ENCODE measurements at regions not wholly inside any gene's neighbourhood (a gene's known extent, or its start where the extent isn't known, plus 50 kb on each side); places are given as distances from the start of the nearest gene placed in this dataset.
A peak's percentile ranks its signal among the peaks of the same experiment; 100 is the strongest.

DNA sequence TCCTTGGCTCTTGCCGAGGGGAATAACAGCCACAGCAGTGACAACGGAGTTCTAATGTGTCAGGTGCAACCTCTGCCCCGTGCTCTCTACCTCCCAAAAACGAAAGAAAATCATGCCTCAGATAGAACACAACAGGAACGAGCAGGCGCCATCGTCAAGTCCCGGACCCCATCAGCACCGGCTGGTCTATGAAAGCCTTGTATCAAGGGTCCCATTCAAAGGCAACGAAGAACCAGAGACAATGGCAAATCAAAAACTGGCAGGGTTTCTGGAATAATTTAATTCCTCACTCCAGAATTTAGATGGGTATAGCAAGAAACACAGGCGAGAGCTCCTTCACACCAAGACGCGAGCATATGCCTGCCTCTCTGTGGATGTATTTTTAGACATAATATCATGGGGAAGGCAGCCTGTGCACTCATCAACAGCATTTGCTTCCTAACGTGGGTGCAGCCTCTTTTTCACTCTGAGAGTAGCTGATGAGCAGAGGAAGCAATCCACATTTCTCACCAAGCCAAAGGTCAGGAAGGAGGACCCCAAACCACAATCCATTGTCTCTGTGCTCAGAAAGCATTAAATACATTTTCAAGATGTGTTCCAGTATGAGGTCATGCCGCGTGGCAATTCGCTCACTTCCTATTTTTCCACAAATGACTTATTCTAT is 193.4 kb upstream of the BLID start:
- no peak overlapping the region for H3K9ac ChIP-seq (ENCODE audit: low read length)
- H3K36me3 ChIP-seq (ENCODE audit: control insufficient read depth, insufficient read depth, low read length): no peaks in the 10 kb centered on the region
- peak overlapping the region; percentile 37 for H3K4me3 ChIP-seq (ENCODE audit: low read length)
- H3K4me1 ChIP-seq (ENCODE audit: control insufficient read depth, insufficient read depth, low read length): peaks cover 3% of the 10 kb centered on the region
- peak overlapping the region; percentile 15 for H3K27ac ChIP-seq (ENCODE audit: low read depth, low read length)
- H3K27me3 ChIP-seq (ENCODE audit: control insufficient read depth, insufficient read depth, low read length): no peaks in the 10 kb centered on the region

DNA sequence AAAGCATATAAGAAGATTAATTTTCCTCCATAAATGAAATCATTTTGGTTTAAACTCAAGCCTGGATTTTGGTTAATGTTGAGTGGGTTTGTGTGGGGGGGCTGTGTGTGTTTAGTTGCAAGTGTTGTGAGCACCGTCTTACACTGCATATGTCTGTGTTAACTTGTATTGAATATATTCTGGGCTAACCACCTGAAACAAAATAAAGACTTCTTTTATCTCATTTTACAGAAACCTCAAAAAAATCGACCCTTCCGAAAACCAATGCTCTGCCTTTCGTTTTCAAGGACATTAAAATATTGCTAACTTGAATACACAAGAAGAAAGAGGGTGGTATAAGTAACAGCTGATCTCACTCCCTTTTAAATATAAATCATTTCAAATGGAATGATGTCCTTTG is 192.2 kb upstream of the BLID start:
- H3K4me1 ChIP-seq (ENCODE audit: control insufficient read depth, insufficient read depth, low read length): peaks cover 3% of the 10 kb centered on the region
- H3K27ac ChIP-seq (ENCODE audit: low read depth, low read length): no peak overlapping the region
- H3K9ac ChIP-seq (ENCODE audit: low read length): no peak overlapping the region
- no peaks in the 10 kb centered on the region for H3K36me3 ChIP-seq (ENCODE audit: control insufficient read depth, insufficient read depth, low read length)
- no peak overlapping the region for H3K4me3 ChIP-seq (ENCODE audit: low read length)
- no peaks in the 10 kb centered on the region for H3K27me3 ChIP-seq (ENCODE audit: control insufficient read depth, insufficient read depth, low read length)

DNA sequence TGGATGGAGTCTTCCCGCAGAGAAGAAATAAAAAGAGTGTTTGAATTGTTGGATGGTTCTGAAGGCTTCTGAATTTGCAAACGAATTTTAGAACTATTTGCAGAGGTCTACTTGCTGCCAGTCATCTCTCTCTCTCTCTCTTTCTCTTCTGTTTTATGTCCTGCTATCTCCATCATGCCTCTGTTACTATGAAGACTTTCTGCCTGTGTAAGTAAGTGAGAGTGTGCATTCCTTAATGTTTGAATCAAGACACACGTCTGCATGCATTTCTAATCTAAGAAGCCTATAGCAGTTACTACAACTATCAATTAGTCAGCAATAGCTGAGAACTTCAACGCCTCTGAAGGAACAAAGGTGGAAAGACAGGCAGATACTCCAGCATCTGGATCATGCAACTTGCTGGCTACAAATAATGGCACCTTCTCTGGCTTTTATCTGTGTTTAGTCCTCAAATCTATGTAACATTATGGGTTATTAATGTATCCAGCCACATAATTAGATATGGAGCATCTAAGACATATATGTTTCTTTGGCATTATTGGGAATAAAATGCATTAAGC is 191.5 kb upstream of the BLID start:
- Histone ChIP-seq H3K4me1 (ENCODE audit: control insufficient read depth, insufficient read depth, low read length) (peaks cover 3% of the 10 kb centered on the region), H3K4me3 (ENCODE audit: low read length) (no peak overlapping the region), H3K27me3 (ENCODE audit: control insufficient read depth, insufficient read depth, low read length) (no peaks in the 10 kb centered on the region), H3K36me3 (ENCODE audit: control insufficient read depth, insufficient read depth, low read length) (no peaks in the 10 kb centered on the region), H3K9ac (ENCODE audit: low read length) (no peak overlapping the region), H3K27ac (ENCODE audit: low read depth, low read length) (no peak overlapping the region)

DNA sequence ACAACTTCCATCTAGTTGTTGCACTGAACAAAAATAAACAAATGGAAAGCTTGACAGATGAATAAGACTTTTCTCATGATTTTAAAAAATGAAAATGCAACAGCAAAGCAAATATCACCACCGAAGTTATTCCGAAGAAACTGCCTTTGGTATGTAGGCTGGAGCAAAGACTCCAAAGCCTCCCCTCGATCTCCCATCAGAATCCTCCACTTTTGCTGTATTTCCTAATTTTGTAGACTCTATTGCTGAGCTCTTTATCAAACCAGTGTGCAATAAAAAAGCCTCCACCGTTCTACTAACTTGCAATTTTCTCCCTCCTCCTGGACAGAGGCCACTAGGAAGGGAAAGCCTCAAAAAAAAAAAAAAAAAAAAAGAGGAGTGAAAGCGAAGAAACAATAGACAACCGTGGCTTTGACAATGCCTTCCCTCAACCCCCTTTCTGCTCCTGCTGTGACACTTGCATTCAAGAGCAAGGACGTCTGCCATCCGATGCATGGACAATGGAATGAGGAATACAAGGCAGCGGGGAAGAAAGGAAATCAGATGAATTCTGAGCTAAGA is 190.9 kb upstream of the BLID start:
- Histone ChIP-seq H3K27me3 (ENCODE audit: control insufficient read depth, insufficient read depth, low read length) (no peaks in the 10 kb centered on the region), H3K4me3 (ENCODE audit: low read length) (no peak overlapping the region), H3K4me1 (ENCODE audit: control insufficient read depth, insufficient read depth, low read length) (peaks cover 3% of the 10 kb centered on the region), H3K9ac (ENCODE audit: low read length) (no peak overlapping the region), H3K27ac (ENCODE audit: low read depth, low read length) (no peak overlapping the region), H3K36me3 (ENCODE audit: control insufficient read depth, insufficient read depth, low read length) (no peaks in the 10 kb centered on the region)

DNA sequence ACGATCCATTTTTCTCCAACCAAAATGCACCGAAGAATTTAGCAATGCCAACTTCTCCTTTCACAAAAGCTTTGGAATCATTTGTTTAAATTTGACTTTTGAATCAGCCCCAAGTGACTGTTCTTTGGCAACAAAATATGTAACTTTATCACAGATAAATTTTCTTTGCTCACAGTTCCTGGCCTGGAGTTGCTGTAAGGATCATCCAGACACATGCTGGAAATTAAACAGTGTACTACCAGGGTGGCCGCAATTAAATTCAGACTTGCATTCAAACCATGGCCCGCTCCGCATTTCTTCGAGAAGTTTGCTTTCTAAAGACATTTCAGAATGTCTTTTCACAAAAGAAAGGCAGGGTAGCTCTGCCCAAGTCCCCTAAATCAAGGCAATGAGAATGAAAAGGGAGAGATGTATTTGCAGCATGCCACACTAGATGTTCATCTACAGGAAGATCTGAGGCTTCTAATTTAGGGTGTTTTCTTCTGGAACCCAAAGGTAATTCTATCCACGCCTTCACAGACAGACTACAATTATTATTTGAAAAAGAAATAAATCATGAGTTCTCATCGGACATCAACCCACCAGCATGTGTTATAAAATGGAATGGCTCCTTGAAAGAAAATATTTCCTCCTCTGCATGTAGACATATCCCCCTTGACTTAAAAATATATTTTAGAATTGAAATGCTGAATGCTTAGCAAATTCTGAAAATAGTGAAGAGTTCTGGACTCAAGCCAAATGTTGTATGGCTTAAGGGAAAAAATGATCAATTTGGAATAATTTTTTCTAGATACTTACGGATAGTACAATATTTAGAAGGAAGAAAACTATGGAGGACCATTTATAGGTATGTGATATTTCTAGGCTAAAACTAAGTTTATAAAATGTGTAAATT is 189.7 kb upstream of the BLID start:
- Histone ChIP-seq H3K4me1 (ENCODE audit: control insufficient read depth, insufficient read depth, low read length) (peaks cover 3% of the 10 kb centered on the region), H3K27ac (ENCODE audit: low read depth, low read length) (no peak overlapping the region), H3K9ac (ENCODE audit: low read length) (no peak overlapping the region), H3K36me3 (ENCODE audit: control insufficient read depth, insufficient read depth, low read length) (no peaks in the 10 kb centered on the region), H3K4me3 (ENCODE audit: low read length) (no peak overlapping the region), H3K27me3 (ENCODE audit: control insufficient read depth, insufficient read depth, low read length) (no peaks in the 10 kb centered on the region)

DNA sequence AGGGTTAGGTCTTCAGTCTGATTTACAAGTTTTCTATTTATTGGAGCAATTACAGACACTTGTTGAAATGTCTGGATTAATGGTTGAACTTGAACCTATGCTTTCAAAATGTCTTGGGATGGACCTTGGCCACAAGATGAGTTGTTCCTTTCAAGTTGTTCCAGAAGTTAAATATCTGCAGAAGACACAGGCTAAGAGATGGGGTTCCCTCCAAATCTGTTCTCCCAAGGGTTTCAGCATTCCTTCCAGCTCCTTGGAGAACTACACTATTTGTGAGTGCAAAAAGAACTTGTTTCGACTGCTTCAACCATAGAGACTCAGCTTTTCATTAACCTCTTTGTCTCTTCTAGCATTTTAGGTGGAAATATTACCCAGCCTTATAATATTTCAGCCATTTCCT is 189.0 kb upstream of the BLID start:
- Histone ChIP-seq H3K9ac (ENCODE audit: low read length) (no peak overlapping the region), H3K27ac (ENCODE audit: low read depth, low read length) (no peak overlapping the region), H3K36me3 (ENCODE audit: control insufficient read depth, insufficient read depth, low read length) (no peaks in the 10 kb centered on the region), H3K4me3 (ENCODE audit: low read length) (no peak overlapping the region), H3K27me3 (ENCODE audit: control insufficient read depth, insufficient read depth, low read length) (no peaks in the 10 kb centered on the region), H3K4me1 (ENCODE audit: control insufficient read depth, insufficient read depth, low read length) (peaks cover 3% of the 10 kb centered on the region)

DNA sequence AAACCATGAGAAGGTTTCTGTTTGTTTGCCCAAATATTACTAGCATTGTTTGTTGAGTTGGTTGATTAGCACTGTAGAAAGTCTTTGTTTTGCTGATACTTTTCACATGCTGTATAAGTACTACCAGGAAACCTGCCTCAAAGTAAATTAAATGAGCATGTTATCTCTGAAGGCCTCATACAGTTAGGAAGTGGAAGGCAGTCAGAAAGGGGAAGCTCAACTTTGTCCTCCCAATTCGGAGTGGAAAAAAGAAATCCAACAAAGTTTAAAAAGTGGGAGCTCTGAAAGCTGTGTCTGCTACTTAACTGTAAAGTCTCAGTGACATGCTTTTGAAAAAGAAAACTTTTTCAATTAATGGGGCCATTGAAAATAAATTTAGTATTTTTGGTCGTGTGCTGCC is 188.3 kb upstream of the BLID start:
- Histone ChIP-seq H3K4me1 (ENCODE audit: control insufficient read depth, insufficient read depth, low read length) (peaks cover 3% of the 10 kb centered on the region), H3K27me3 (ENCODE audit: control insufficient read depth, insufficient read depth, low read length) (no peaks in the 10 kb centered on the region), H3K9ac (ENCODE audit: low read length) (no peak overlapping the region), H3K4me3 (ENCODE audit: low read length) (no peak overlapping the region), H3K36me3 (ENCODE audit: control insufficient read depth, insufficient read depth, low read length) (no peaks in the 10 kb centered on the region), H3K27ac (ENCODE audit: low read depth, low read length) (no peak overlapping the region)

DNA sequence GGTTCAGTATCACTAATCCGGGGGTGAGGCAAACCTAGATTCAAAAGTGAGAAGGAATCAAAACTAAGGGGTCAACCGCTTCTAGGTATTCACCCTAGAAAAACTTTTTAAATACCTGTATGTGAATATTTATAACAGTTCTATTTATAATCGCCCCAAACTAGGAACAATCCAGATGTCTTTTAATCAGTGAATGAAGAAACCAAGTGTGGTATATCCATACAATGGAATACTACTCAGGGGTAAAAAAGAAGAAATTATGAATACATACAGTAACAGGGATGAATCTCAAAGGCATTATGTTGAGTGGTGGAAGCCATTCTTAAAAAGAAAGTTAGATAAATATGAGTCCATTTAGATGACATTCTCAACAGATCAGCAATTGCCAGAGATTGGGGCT is 178.0 kb upstream of the BLID start:
- Histone ChIP-seq H3K36me3 (ENCODE audit: control insufficient read depth, insufficient read depth, low read length) (no peaks in the 10 kb centered on the region), H3K27ac (ENCODE audit: low read depth, low read length) (no peak overlapping the region), H3K4me3 (ENCODE audit: low read length) (no peak overlapping the region)

DNA sequence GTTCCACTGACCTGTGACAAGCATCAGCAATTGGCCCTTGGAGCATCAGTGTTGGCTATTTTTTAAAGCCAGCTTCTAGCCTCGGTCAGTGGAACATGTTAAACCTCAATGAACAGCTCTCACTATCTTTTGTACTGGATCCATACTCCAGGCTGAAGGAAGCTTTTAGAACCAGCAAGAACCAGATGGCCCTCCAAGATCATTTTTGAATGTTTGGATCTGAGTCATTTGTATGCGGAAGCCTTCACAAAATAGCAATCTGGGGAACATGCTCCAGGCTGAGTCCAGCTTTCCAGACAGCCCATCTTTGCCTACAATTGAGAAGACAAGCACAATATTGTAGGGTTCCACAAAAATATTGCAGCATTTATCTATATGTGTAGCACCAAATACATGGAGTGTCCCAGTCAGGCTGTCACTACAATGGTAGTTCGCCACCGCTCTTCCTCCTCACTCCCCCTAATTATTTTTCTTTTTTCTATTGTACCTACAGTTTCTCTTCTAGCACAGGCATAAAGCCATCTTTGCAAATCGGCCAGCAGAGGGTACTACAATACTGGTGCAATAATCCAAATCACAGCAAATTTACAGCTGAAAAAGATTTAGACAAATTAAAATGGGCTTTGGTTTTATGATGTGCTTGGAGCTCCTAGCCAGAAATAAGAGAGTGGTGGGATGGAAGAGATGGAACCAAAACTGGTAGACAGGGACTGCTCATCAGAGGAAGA is 177.4 kb upstream of the BLID start:
- Histone ChIP-seq H3K9ac (ENCODE audit: low read length) (no peak overlapping the region), H3K27ac (ENCODE audit: low read depth, low read length) (no peak overlapping the region), H3K36me3 (ENCODE audit: control insufficient read depth, insufficient read depth, low read length) (no peaks in the 10 kb centered on the region), H3K27me3 (ENCODE audit: control insufficient read depth, insufficient read depth, low read length) (no peaks in the 10 kb centered on the region), H3K4me1 (ENCODE audit: control insufficient read depth, insufficient read depth, low read length) (no peaks in the 10 kb centered on the region), H3K4me3 (ENCODE audit: low read length) (no peak overlapping the region)

More for the DNA sequence above, 178.0 kb upstream of the BLID start:
- Histone ChIP-seq H3K4me1 (ENCODE audit: control insufficient read depth, insufficient read depth, low read length) (no peaks in the 10 kb centered on the region), H3K27me3 (ENCODE audit: control insufficient read depth, insufficient read depth, low read length) (no peaks in the 10 kb centered on the region), H3K9ac (ENCODE audit: low read length) (no peak overlapping the region)

DNA sequence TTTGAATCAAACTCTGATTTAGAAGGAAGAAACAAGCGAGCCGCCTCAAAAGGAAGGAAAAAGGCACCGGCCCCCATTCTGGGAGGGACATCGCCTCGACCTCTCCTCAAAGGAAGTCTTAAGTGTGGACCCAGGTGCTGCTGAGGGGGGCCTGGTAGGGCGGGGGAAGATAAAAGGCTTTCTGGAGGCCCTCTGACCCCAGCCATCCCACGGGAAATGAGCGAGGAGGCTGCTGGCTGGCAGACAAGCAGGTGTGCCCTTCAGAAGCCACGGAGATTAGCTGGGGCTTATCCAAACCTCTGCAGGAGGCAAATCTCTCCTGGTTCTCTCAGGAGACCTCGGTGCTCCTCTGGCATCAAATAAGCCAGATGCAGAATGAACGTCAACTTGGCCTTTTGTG is 171.4 kb upstream of the BLID start:
- H3K9ac ChIP-seq (ENCODE audit: low read length): no peak overlapping the region
- H3K4me1 ChIP-seq (ENCODE audit: control insufficient read depth, insufficient read depth, low read length): no peaks in the 10 kb centered on the region
- H3K27ac ChIP-seq (ENCODE audit: low read depth, low read length): no peak overlapping the region
- H3K27me3 ChIP-seq (ENCODE audit: control insufficient read depth, insufficient read depth, low read length): no peaks in the 10 kb centered on the region
- H3K4me3 ChIP-seq (ENCODE audit: low read length): no peak overlapping the region
- H3K36me3 ChIP-seq (ENCODE audit: control insufficient read depth, insufficient read depth, low read length): no peaks in the 10 kb centered on the region

DNA sequence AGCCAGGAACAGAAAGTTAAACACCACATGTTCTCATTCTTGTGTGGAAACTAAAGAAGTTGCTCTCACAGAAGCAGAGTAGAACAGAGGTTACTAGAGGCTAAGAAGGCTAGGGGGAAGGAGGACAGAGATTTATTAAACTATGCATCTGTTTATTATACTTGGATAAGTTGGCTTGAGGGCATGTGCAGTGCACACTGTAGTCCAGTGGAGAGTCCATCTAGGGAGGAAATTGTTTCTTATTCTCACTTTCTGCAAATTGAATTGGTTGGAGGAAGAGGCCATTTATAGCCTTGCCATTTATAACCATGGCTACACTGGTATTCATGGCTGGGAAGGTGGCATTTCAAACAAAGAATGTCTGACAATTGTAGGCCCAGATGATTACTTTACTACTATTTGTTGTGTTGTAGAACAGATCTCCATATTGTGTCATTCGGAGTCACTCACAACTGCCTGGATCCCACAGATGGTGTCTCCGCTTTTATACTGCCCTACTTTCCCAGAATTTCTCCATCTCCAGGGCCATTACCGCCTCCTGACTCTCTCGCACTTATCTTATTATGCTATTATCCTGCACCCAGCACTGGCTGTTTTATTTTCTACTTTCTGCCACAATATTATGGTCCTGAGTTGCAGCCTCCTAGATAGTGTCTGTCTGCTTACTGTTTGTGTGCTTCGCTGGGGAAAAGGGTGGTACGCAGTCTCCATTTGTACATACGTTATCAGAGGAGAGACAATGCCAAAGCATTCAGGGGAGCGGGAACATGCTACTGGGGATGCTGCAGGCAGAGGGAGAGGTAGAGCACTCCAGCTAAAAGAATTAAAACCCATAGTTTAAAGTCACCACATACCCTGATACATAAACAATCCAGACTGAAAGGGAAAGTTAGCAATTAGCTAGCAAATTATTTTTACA is 169.3 kb upstream of the BLID start:
- H3K27ac ChIP-seq (ENCODE audit: low read depth, low read length): no peak overlapping the region

More for the DNA sequence above, 169.3 kb upstream of the BLID start:
- Histone ChIP-seq H3K9ac (ENCODE audit: low read length) (no peak overlapping the region), H3K36me3 (ENCODE audit: control insufficient read depth, insufficient read depth, low read length) (no peaks in the 10 kb centered on the region), H3K4me1 (ENCODE audit: control insufficient read depth, insufficient read depth, low read length) (no peaks in the 10 kb centered on the region), H3K27me3 (ENCODE audit: control insufficient read depth, insufficient read depth, low read length) (no peaks in the 10 kb centered on the region), H3K4me3 (ENCODE audit: low read length) (no peak overlapping the region)

All from rectal smooth muscle tissue (tissue), 1 donor.